ENCODE measurements at regions not wholly inside any gene's neighbourhood (a gene's known extent, or its start where the extent isn't known, plus 50 kb on each side); places are given as distances from the start of the nearest gene placed in this dataset.
"Not testable (repeated sequence)": the region's sequence is repeated elsewhere in the genome, so short reads cannot be mapped to it uniquely, and the experiment has no call there.

- DNase-seq = peak; percentile 16
Measured at GRCh38 chr1:188669728-188670382, 1807.8 kb downstream of the BRINP3 start.

GRCh38 chr1:188670837-188671236, 1806.8 kb downstream of the BRINP3 start:
- no peak for DNase-seq

- no peak for DNase-seq
Measured at GRCh38 chr1:188672153-188672552, 1805.5 kb downstream of the BRINP3 start.

GRCh38 chr1:188689542-188689941, 1788.1 kb downstream of the BRINP3 start:
- DNase-seq = peak; percentile 31

- DNase-seq = no peak
Measured at GRCh38 chr1:188700116-188700515, 1777.5 kb downstream of the BRINP3 start.

GRCh38 chr1:188706742-188707141, 1770.9 kb downstream of the BRINP3 start:
- no peak for DNase-seq

GRCh38 chr1:188708795-188709535, 1768.7 kb downstream of the BRINP3 start:
- no peak for DNase-seq

- no peak for DNase-seq
Measured at GRCh38 chr1:188715566-188715965, 1762.1 kb downstream of the BRINP3 start.

GRCh38 chr1:188719735-188720134, 1757.9 kb downstream of the BRINP3 start:
- DNase-seq = no peak

GRCh38 chr1:188723332-188724020, 1754.2 kb downstream of the BRINP3 start:
- DNase-seq = no peak

GRCh38 chr1:188729039-188729438, 1748.6 kb downstream of the BRINP3 start:
- no peak for DNase-seq

GRCh38 chr1:188735567-188735966, 1742.1 kb downstream of the BRINP3 start:
- no peak for DNase-seq

- DNase-seq = not testable (repeated sequence)
Measured at GRCh38 chr1:188749275-188749674, 1728.4 kb downstream of the BRINP3 start.

- not testable (repeated sequence) for DNase-seq
Measured at GRCh38 chr1:188752027-188752426, 1725.6 kb downstream of the BRINP3 start.

GRCh38 chr1:188757747-188758146, 1719.9 kb downstream of the BRINP3 start:
- not testable (repeated sequence) for DNase-seq

GRCh38 chr1:188761226-188761625, 1716.4 kb downstream of the BRINP3 start:
- DNase-seq = no peak

GRCh38 chr1:188762166-188762743, 1715.4 kb downstream of the BRINP3 start:
- DNase-seq = no peak

GRCh38 chr1:188763541-188763940, 1714.1 kb downstream of the BRINP3 start:
- no peak for DNase-seq

- DNase-seq = no peak
Measured at GRCh38 chr1:188769181-188769580, 1708.5 kb downstream of the BRINP3 start.

GRCh38 chr1:188769936-188770335, 1707.7 kb downstream of the BRINP3 start:
- no peak for DNase-seq

GRCh38 chr1:188778578-188778977, 1699.1 kb downstream of the BRINP3 start:
- DNase-seq = no peak

- no peak for DNase-seq
Measured at GRCh38 chr1:188782220-188782841, 1695.3 kb downstream of the BRINP3 start.

- no peak for DNase-seq
Measured at GRCh38 chr1:188794969-188795368, 1682.7 kb downstream of the BRINP3 start.

Measured in NCI-H1694 (cell line).